Loucy (cell line): ENCODE measurements at regions not wholly inside any gene's neighbourhood (a gene's known extent, or its start where the extent isn't known, plus 50 kb on each side); places are given as distances from the start of the nearest gene placed in this dataset.

ENCODE experiments used
- H2AFZ ChIP-seq: fragments of 200-600 bp; sonication (generic); 2 replicates; pipeline ENCODE4 v1.6.0; 2016; ENCODE audit warnings: antibody characterized with exemption, mild to moderate bottlenecking, low read length, moderate library complexity
- H3F3A ChIP-seq: fragments of 200-600 bp; 2 replicates; pipeline ENCODE4 v1.6.0; 2016; ENCODE audit warnings: antibody characterized with exemption, low read depth, mild to moderate bottlenecking
- H3K27me3 ChIP-seq: fragments of 200-600 bp; sonication (generic); 2 replicates; pipeline ENCODE4 v1.6.1; 2014; ENCODE audit warnings: low read length, mild to moderate bottlenecking; ENCODE audit not compliant: insufficient read depth, poor library complexity, severe bottlenecking
- H3K36me3 ChIP-seq: fragments of 200-600 bp; sonication (generic); 2 replicates; pipeline ENCODE4 v1.6.1; 2016; ENCODE audit warnings: low read length; ENCODE audit not compliant: insufficient read depth
- H3K4me1 ChIP-seq: fragments of 200-600 bp; sonication (generic); 2 replicates; pipeline ENCODE4 v1.5.1; 2014; ENCODE audit warnings: low read length, mild to moderate bottlenecking; ENCODE audit not compliant: insufficient read depth, poor library complexity, severe bottlenecking
- H3K4me2 ChIP-seq: fragments of 200-600 bp; sonication (generic); 2 replicates; pipeline ENCODE4 v1.6.0; 2014; ENCODE audit warnings: antibody characterized with exemption, low read length, low read depth, mild to moderate bottlenecking; ENCODE audit not compliant: poor library complexity, severe bottlenecking
- H3K4me3 ChIP-seq: fragments of 200-600 bp; sonication (generic); 2 replicates; pipeline ENCODE4 v1.5.1; 2014; ENCODE audit warnings: low read length, mild to moderate bottlenecking, mixed read lengths; ENCODE audit not compliant: poor library complexity, severe bottlenecking
- H3K79me2 ChIP-seq: fragments of 200-600 bp; sonication (generic); 2 replicates; pipeline ENCODE4 v1.6.1; 2014; ENCODE audit warnings: low read length; ENCODE audit not compliant: insufficient read depth
- H3K9ac ChIP-seq: fragments of 200-600 bp; sonication (generic); 2 replicates; pipeline ENCODE4 v1.6.0; 2014; ENCODE audit warnings: mild to moderate bottlenecking, low read depth, low read length, moderate library complexity; ENCODE audit not compliant: poor library complexity, severe bottlenecking
- H3K9me2 ChIP-seq: fragments of 200-600 bp; sonication (generic); replicated peaks from 2 replicates; pipeline ENCODE4 v1.6.1; 2016; ENCODE audit warnings: low read depth, low read length, mixed read lengths
- H3K9me3 ChIP-seq: fragments of 200-600 bp; sonication (generic); 2 replicates; pipeline ENCODE4 v1.6.1; 2014; ENCODE audit warnings: mild to moderate bottlenecking, antibody characterized with exemption, low read length, low read depth; ENCODE audit not compliant: insufficient read depth
- H4K20me1 ChIP-seq: fragments of 200-600 bp; sonication (generic); 2 replicates; pipeline ENCODE4 v1.6.0; 2014; ENCODE audit warnings: antibody characterized with exemption, low read length, mild to moderate bottlenecking; ENCODE audit not compliant: insufficient read depth, poor library complexity, severe bottlenecking
- EZH2phosphoT487 ChIP-seq: fragments of 200-600 bp; IDR thresholded peaks from 2 replicates; pipeline ENCODE4 v1.6.1; 2018; ENCODE audit warnings: antibody characterized with exemption, mild to moderate bottlenecking, moderate library complexity, borderline replicate concordance
- TF ChIP-seq, protein P1 (sequence below): fragments of 200-600 bp; sonication (generic); conservative IDR thresholded peaks from 2 replicates; pipeline ENCODE4 v1.5.1; 2014; ENCODE audit warnings: mild to moderate bottlenecking, antibody characterized with exemption, low read length

DNA sequence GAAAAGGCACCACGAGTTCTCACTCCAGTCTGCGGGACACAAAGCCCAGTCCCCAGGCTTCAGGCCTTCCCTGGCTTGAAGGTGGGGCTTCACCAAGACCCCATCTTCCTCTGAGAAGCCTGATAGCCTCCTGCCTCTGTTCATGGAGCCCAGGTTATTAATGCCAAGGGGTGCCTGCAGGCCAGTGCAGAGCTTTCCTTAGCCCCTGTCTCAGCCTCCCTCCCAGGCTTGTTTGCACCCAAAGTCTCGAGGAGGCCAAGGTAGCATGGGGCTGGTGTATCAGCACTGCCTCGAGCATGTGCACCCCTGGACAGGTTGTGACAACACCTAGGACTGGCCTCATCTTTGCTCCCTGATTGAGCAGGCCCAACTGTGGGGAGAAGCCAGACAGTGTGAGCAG, 108.1 kb upstream of the PCDH15 start:
- no peaks in the 10 kb centered on the region for H3F3A ChIP-seq
- TF ChIP-seq, protein P1, sequence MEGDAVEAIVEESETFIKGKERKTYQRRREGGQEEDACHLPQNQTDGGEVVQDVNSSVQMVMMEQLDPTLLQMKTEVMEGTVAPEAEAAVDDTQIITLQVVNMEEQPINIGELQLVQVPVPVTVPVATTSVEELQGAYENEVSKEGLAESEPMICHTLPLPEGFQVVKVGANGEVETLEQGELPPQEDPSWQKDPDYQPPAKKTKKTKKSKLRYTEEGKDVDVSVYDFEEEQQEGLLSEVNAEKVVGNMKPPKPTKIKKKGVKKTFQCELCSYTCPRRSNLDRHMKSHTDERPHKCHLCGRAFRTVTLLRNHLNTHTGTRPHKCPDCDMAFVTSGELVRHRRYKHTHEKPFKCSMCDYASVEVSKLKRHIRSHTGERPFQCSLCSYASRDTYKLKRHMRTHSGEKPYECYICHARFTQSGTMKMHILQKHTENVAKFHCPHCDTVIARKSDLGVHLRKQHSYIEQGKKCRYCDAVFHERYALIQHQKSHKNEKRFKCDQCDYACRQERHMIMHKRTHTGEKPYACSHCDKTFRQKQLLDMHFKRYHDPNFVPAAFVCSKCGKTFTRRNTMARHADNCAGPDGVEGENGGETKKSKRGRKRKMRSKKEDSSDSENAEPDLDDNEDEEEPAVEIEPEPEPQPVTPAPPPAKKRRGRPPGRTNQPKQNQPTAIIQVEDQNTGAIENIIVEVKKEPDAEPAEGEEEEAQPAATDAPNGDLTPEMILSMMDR: no peak
- TF ChIP-seq EZH2phosphoT487: no peak
- no peak overlapping the region for H2AFZ ChIP-seq
- H3K36me3 ChIP-seq: no peaks in the 10 kb centered on the region
- no peak overlapping the region for H3K4me3 ChIP-seq
- H3K9me3 ChIP-seq: no peaks in the 10 kb centered on the region
- H3K79me2 ChIP-seq: no peaks in the 10 kb centered on the region
- no peaks in the 10 kb centered on the region for H3K4me1 ChIP-seq
- no peaks in the 10 kb centered on the region for H3K27me3 ChIP-seq
- no peak overlapping the region for H3K4me2 ChIP-seq
- H4K20me1 ChIP-seq: no peaks in the 10 kb centered on the region
- H3K9me2 ChIP-seq: no peaks in the 10 kb centered on the region
- H3K9ac ChIP-seq: no peak overlapping the region

DNA sequence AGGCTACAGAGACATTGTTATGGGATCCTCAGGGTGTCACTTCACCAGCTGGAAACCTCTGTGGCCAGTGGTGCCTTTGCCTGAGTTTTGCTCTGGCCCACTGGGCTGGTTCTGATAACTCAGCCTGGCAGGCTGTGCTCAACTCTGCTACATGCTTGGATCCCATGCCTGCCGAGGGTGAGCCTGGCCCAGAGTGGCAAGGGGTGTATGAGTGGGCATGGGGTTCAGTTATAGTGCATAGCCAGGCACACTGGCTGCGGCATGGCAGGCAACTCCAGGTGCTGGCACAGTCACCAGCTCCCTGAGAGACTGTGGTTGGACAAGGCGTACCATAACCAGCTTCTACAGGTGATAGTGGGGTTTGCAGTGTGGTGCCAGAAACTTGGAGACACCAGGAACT, 107.0 kb upstream of the PCDH15 start:
- no peaks in the 10 kb centered on the region for H3K4me1 ChIP-seq
- no peaks in the 10 kb centered on the region for H4K20me1 ChIP-seq
- TF ChIP-seq, protein P1: no peak
- TF ChIP-seq EZH2phosphoT487: no peak
- H3K4me2 ChIP-seq: no peak overlapping the region
- no peaks in the 10 kb centered on the region for H3K27me3 ChIP-seq
- no peaks in the 10 kb centered on the region for H3F3A ChIP-seq
- H2AFZ ChIP-seq: no peak overlapping the region
- no peaks in the 10 kb centered on the region for H3K36me3 ChIP-seq
- no peak overlapping the region for H3K9ac ChIP-seq
- no peak overlapping the region for H3K4me3 ChIP-seq
- no peaks in the 10 kb centered on the region for H3K9me2 ChIP-seq
- no peaks in the 10 kb centered on the region for H3K9me3 ChIP-seq
- H3K79me2 ChIP-seq: no peaks in the 10 kb centered on the region

DNA sequence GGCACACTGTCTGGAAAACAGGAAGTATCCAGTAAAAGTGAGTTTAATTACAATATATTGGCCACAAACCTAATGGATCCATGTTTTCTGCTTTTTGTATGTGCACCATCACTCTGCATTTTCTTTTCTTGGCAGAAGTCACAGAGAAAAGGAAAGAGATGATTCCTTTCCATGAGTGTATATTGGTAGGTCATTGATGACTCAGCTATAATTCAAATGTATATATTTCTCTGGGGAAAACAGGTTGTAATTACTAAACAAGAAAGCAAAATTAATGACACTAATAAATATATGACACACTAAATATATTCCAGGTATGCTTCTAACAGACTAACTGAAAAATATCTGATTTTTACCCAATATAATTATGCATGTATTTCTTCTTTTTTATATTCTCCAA, 105.9 kb upstream of the PCDH15 start:
- Histone ChIP-seq H4K20me1 (no peaks in the 10 kb centered on the region), H3K79me2 (no peaks in the 10 kb centered on the region), H3K27me3 (no peaks in the 10 kb centered on the region), H3K4me2 (no peak overlapping the region), H3F3A (no peaks in the 10 kb centered on the region), H3K4me1 (no peaks in the 10 kb centered on the region), H3K4me3 (no peak overlapping the region), H3K9me2 (no peaks in the 10 kb centered on the region), H3K36me3 (no peaks in the 10 kb centered on the region), H3K9ac (no peak overlapping the region), H2AFZ (no peak overlapping the region), H3K9me3 (no peaks in the 10 kb centered on the region)
- TF ChIP-seq, protein P1: no peak
- TF ChIP-seq EZH2phosphoT487: no peak
